PFSK-1 (cell line): ENCODE measurements at regions not wholly inside any gene's neighbourhood (a gene's known extent, or its start where the extent isn't known, plus 50 kb on each side); places are given as distances from the start of the nearest gene placed in this dataset.

ENCODE experiments used
- FOXP2 ChIP-seq: optimal IDR thresholded peaks from 2 replicates; pipeline ENCODE3; 2011; ENCODE audit warnings: borderline replicate concordance, control low read depth, inconsistent platforms; ENCODE audit not compliant: insufficient read depth; ENCODE audit errors: extremely low read length, extremely low read depth
- POLR2AphosphoS5 ChIP-seq: IDR thresholded peaks from 2 replicates; pipeline ENCODE4 v1.6.1; 2012; ENCODE audit warnings: low read depth, mild to moderate bottlenecking, control low read depth, low read length, moderate library complexity
- SIN3A ChIP-seq: IDR thresholded peaks from 2 replicates; pipeline ENCODE4 v1.6.1; 2012; ENCODE audit warnings: mild to moderate bottlenecking, low read length, moderate library complexity, borderline replicate concordance; ENCODE audit not compliant: insufficient read depth
- TAF1 ChIP-seq: IDR thresholded peaks from 2 replicates; pipeline ENCODE4 v1.6.1; 2012; ENCODE audit warnings: low read length, control low read depth, borderline replicate concordance; ENCODE audit not compliant: insufficient read depth
- TF ChIP-seq, protein P1 (sequence below), 2 experiments: IDR thresholded peaks; 2 replicates each; pipeline versions ENCODE4 v1.6.1 to v1.8.0; 2011 to 2012; ENCODE audit warnings: low read depth in 2 of 2, low read length in 2 of 2, control low read depth in 1 of 2, inconsistent platforms in 1 of 2, mild to moderate bottlenecking in 1 of 2, moderate library complexity in 1 of 2; ENCODE audit not compliant: insufficient read depth in 1 of 2

DNA sequence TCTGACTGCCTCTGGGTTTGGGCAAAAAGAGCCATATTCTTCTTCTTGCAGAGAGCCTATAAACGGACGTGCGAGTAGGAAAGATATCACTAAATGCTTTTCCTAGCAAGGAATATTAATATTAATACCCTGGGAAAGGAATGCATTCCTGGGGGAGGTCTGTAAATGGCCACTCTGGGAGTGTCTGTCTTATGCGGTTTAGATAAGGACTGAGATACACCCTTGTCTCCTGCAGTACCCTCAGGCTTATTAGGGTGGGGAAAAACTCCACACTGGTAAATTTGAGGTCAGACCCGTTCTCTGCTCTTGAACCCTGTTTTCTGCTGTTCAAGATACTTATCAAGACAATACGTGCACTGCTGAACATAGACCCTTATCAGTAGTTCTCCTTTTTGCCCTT, 763.8 kb downstream of the SLITRK5 start:
- TF ChIP-seq POLR2AphosphoS5: no peak
- TF ChIP-seq, protein P1, sequence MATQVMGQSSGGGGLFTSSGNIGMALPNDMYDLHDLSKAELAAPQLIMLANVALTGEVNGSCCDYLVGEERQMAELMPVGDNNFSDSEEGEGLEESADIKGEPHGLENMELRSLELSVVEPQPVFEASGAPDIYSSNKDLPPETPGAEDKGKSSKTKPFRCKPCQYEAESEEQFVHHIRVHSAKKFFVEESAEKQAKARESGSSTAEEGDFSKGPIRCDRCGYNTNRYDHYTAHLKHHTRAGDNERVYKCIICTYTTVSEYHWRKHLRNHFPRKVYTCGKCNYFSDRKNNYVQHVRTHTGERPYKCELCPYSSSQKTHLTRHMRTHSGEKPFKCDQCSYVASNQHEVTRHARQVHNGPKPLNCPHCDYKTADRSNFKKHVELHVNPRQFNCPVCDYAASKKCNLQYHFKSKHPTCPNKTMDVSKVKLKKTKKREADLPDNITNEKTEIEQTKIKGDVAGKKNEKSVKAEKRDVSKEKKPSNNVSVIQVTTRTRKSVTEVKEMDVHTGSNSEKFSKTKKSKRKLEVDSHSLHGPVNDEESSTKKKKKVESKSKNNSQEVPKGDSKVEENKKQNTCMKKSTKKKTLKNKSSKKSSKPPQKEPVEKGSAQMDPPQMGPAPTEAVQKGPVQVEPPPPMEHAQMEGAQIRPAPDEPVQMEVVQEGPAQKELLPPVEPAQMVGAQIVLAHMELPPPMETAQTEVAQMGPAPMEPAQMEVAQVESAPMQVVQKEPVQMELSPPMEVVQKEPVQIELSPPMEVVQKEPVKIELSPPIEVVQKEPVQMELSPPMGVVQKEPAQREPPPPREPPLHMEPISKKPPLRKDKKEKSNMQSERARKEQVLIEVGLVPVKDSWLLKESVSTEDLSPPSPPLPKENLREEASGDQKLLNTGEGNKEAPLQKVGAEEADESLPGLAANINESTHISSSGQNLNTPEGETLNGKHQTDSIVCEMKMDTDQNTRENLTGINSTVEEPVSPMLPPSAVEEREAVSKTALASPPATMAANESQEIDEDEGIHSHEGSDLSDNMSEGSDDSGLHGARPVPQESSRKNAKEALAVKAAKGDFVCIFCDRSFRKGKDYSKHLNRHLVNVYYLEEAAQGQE (IDR thresholded peaks at IDR 0.05; ENCODE audit: insufficient read depth in 1 of 2, low read depth in 2 of 2, low read length in 2 of 2): no peak
- no peak for TF ChIP-seq TAF1
- TF ChIP-seq FOXP2: no peak
- TF ChIP-seq SIN3A: no peak

DNA sequence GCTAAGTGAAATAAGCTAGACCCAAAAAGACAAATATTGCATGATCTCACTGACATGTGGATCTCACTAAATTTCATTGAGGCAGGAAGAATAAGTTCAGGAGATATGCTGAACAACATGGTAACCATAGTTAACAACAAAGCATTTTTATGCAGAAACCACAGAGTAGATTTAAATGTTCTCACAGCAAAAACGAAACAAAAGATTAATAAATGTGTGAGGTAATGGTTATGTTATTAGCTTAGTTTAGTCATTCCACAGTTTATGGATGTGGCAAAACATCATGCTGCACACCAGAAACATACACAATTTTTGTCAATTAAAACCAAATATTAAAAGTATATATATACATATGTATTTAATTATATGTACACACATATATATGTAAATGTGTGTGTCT, 765.8 kb downstream of the SLITRK5 start:
- no peak for TF ChIP-seq SIN3A
- TF ChIP-seq FOXP2: no peak

DNA sequence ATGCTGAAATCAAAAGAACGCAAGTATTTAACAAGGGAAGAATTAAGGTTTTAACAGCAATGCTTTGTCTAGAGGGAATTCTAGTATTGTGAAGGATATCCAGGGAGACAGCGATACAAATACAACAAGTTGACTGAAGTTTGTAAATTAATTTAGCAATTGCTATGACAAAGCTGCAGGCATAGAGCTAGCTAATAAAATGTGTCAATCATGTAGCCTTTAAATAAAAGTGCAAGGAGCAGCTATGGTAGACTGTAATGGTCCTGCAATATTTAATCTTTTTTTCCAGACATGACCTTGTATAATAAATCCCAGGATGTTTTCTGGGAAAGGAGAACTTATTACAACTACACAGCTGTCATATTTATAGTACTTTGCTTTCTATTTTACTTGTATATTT, 779.3 kb downstream of the SLITRK5 start:
- TF ChIP-seq FOXP2 (no peak), POLR2AphosphoS5 (no peak), SIN3A (no peak), TAF1 (no peak)
- TF ChIP-seq, protein P1 (IDR thresholded peaks at IDR 0.05; ENCODE audit: insufficient read depth in 1 of 2, low read depth in 2 of 2, low read length in 2 of 2): no peak

DNA sequence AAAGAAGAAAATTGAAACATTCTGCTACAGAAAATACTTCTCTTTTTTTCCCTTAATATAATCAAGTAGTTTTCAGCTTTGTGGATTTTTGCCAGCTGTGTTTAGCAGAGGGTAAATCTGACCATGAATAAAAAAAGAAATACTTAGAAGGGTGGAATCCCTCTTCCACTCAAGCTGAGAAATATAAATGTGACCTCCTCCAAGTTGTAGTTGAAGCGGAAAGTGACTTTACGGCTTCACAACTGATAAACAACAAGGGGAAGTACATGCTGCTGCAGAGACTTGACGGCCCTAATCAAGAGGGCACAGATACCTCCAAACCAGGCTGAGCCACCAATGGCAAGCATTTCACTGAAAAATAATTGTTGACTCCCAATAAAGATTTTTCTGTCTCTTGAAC, 785.0 kb downstream of the SLITRK5 start:
- TF ChIP-seq, protein P1 (IDR thresholded peaks at IDR 0.05; ENCODE audit: insufficient read depth in 1 of 2, low read depth in 2 of 2, low read length in 2 of 2): no peak
- no peak for TF ChIP-seq SIN3A
- no peak for TF ChIP-seq TAF1
- no peak for TF ChIP-seq POLR2AphosphoS5
- TF ChIP-seq FOXP2: no peak

DNA sequence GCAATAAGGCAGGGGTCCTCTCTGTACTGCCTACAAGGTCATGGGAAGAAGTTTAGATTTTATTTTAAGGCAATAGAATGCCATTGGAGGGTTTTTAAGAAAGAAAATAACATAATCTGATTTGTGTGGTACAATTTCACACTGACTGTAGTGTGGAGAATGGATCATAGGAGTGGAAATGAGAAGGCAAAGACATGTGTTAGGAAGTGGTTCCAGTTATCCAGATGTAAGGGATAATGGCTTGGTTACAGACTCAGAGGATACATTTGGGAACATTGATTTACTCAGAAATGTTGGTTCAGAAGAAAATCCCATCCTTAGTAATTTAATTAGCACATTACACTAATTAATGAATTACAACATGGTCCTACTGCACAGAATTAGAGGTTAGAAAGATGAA, 788.2 kb downstream of the SLITRK5 start:
- no peak for TF ChIP-seq FOXP2
- TF ChIP-seq POLR2AphosphoS5: no peak
- no peak for TF ChIP-seq TAF1
- TF ChIP-seq SIN3A: no peak
- TF ChIP-seq, protein P1 (IDR thresholded peaks at IDR 0.05; ENCODE audit: insufficient read depth in 1 of 2, low read depth in 2 of 2, low read length in 2 of 2): no peak
